Activated CD8-positive, alpha-beta memory T cell treated with anti-CD3 and anti-CD28 coated beads, Interleukin-2, amount 50 U/mL, for 1 hour (primary cell): ENCODE measurements at regions not wholly inside any gene's neighbourhood (a gene's known extent, or its start where the extent isn't known, plus 50 kb on each side); places are given as distances from the start of the nearest gene placed in this dataset.
"Not testable (repeated sequence)": the region's sequence is repeated elsewhere in the genome, so short reads cannot be mapped to it uniquely, and the experiment has no call there.

ENCODE experiments used
- DNase-seq: peaks from one replicate; pipeline ENCODE4 v3.0.0-alpha.2; 2020; ENCODE audit errors: extremely low read depth

GRCh38 chr4:124104628-124105027, 607.9 kb downstream of the ANKRD50 start:
- DNase-seq = no peak

GRCh38 chr4:124105212-124105611, 607.3 kb downstream of the ANKRD50 start:
- DNase-seq = no peak

- no peak for DNase-seq
These were observed 601.1 kb downstream of the ANKRD50 start for GRCh38 chr4:124111411-124111810.

GRCh38 chr4:124111922-124112321, 600.6 kb downstream of the ANKRD50 start:
- DNase-seq = no peak

- DNase-seq = no peak
These were observed 594.5 kb downstream of the ANKRD50 start for GRCh38 chr4:124118061-124118460.

- no peak for DNase-seq
These were observed 591.0 kb downstream of the ANKRD50 start for GRCh38 chr4:124121461-124121971.

- no peak for DNase-seq
These were observed 589.4 kb downstream of the ANKRD50 start for GRCh38 chr4:124123181-124123580.

- DNase-seq = no peak
These were observed 588.8 kb downstream of the ANKRD50 start for GRCh38 chr4:124123721-124124120.

- not testable (repeated sequence) for DNase-seq
These were observed 581.2 kb downstream of the ANKRD50 start for GRCh38 chr4:124131324-124131723.

- DNase-seq = no peak
These were observed 580.4 kb downstream of the ANKRD50 start for GRCh38 chr4:124132161-124132560.

- no peak for DNase-seq
These were observed 578.8 kb downstream of the ANKRD50 start for GRCh38 chr4:124133753-124134152.

GRCh38 chr4:124135409-124135813, 577.1 kb downstream of the ANKRD50 start:
- no peak for DNase-seq

GRCh38 chr4:124139044-124139443, 573.5 kb downstream of the ANKRD50 start:
- DNase-seq = no peak

GRCh38 chr4:124143632-124144031, 568.9 kb downstream of the ANKRD50 start:
- no peak for DNase-seq

GRCh38 chr4:124144238-124144654, 568.3 kb downstream of the ANKRD50 start:
- DNase-seq = no peak

GRCh38 chr4:124146068-124146467, 566.5 kb downstream of the ANKRD50 start:
- no peak for DNase-seq

- DNase-seq = no peak
These were observed 561.5 kb downstream of the ANKRD50 start for GRCh38 chr4:124151031-124151430.

GRCh38 chr4:124152132-124152531, 560.4 kb downstream of the ANKRD50 start:
- no peak for DNase-seq

GRCh38 chr4:124155239-124155638, 557.3 kb downstream of the ANKRD50 start:
- no peak for DNase-seq

- no peak for DNase-seq
These were observed 555.0 kb downstream of the ANKRD50 start for GRCh38 chr4:124157396-124158083.

GRCh38 chr4:124163401-124163800, 549.1 kb downstream of the ANKRD50 start:
- no peak for DNase-seq

GRCh38 chr4:124167602-124168001, 544.9 kb downstream of the ANKRD50 start:
- no peak for DNase-seq

- DNase-seq = not testable (repeated sequence)
These were observed 543.0 kb downstream of the ANKRD50 start for GRCh38 chr4:124169524-124169923.

GRCh38 chr4:124173912-124174311, 538.6 kb downstream of the ANKRD50 start:
- DNase-seq = no peak
